HG03565 (cell line): ENCODE measurements at regions not wholly inside any gene's neighbourhood (a gene's known extent, or its start where the extent isn't known, plus 50 kb on each side); places are given as distances from the start of the nearest gene placed in this dataset.

Experiments
- ATAC-seq: cut with Tn5 transposase; IDR thresholded peaks from one replicate; pipeline ENCODE4 v1.9.1; 2021; ENCODE audit warnings: mild to moderate bottlenecking, moderate library complexity; ENCODE audit not compliant: unreplicated experiment

DNA sequence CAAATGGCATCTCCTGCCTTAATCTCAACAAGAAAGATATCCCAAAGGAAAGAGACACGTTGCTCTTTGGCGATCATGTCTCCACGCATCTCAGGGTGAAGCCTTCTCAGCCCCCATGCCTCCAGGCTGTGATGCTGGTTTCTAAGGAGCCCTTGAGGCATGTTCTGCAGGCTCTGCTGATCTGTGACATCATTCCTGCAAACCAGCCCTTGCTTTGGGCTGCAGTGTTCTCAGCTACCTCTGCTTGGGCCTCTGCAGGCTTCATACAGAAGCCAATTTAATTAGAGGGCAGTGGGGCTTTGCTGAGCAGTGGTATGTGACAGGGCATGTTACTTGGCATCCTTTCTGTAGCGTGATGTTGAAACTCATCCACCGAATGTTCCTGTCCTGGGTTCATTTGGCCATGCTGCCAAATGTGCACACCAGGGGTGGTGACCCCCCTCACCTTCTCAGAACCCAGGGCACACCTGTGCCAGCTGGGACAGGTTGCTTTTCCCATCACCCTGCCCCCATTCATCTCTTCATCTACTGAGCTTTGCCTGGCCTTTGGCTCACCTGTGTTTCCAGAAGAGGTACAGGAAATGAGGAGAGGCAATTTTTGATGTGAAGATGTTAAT is 230.9 kb downstream of the TEX29 start:
- ATAC-seq: no peak

GRCh38 chr13:111552891-111553655 is 232.6 kb downstream of the TEX29 start:
- no peak for ATAC-seq

GRCh38 chr13:111554539-111555267 is 234.3 kb downstream of the TEX29 start:
- ATAC-seq: no peak

GRCh38 chr13:111555268-111555808 is 234.9 kb downstream of the TEX29 start:
- no peak for ATAC-seq

DNA sequence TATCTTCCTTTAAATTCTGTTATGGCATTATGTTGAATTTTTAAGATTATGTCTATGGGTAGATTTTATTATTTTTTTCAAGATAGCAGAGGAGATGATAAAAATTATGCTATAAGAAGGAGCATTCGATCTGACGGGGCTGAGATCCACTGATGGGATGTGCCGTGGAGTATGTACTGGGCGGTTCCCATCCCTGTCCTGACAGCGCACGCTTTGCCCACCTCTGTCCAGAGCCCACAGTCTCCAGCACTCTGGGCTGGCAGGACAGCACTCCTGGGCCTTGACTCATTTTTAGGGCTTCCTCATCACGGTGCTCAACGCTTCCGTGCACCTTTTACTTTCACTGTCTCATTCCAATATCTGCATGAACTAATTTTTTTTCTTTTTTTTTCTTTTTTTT is 235.5 kb downstream of the TEX29 start:
- no peak for ATAC-seq

DNA sequence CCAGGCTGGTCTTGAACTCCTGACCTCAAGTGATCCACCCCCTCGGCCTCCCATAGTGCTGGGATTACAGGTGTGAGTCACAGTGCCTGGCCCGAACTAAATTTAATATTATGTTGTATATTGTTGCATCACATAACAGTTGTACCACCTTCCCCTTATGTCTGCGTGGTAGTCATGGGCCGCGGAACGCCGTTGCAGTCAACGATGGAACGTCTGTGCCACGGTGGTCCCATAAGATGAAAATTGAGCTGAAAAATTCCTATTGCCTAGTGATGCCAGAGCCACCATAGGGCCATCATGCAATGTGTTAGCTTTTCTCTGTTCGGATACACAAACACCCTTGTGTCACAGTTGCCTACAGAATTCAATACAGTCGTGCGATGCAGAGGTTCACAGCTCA is 236.1 kb downstream of the TEX29 start:
- no peak for ATAC-seq

DNA sequence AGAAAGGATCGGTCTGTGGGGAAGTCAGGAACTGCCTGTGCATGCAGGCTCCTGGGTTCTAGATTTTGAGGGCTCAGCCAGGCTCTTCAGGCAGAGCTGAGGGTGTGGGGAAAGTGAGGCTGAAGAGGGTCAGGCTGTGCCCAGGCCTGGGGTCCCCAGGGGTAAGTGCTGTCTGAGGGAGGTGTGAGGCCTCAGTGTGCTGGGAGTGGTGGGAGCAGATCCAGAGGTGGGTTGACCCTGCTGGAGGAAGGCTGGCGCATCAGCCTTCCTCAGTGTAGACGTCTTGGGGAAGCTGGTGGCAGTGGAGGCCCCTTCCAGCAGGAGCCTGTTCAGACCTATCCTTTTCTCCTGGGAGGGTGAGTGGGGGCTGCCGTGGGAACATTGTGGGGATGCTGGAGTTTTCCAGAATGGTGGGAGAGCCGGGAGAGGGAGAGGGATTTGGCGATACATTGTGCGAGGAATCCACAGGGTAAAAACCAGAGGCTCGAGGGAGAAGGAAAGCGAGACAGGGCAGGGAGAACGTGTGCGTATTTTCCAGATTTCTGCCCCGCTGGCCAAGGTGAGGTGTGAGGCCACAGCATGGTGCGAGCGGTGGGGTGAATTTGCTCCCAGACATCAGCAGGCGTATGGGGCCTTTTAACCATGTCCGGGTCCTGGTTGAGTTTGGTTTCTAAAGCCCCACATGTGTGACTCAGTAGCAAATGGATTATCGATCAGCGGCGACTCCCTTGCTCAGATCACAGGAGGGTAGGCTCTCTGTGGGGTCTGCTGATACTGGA is 237.7 kb downstream of the TEX29 start:
- ATAC-seq: no peak

GRCh38 chr13:111558700-111559088 is 238.3 kb downstream of the TEX29 start:
- ATAC-seq: no peak

DNA sequence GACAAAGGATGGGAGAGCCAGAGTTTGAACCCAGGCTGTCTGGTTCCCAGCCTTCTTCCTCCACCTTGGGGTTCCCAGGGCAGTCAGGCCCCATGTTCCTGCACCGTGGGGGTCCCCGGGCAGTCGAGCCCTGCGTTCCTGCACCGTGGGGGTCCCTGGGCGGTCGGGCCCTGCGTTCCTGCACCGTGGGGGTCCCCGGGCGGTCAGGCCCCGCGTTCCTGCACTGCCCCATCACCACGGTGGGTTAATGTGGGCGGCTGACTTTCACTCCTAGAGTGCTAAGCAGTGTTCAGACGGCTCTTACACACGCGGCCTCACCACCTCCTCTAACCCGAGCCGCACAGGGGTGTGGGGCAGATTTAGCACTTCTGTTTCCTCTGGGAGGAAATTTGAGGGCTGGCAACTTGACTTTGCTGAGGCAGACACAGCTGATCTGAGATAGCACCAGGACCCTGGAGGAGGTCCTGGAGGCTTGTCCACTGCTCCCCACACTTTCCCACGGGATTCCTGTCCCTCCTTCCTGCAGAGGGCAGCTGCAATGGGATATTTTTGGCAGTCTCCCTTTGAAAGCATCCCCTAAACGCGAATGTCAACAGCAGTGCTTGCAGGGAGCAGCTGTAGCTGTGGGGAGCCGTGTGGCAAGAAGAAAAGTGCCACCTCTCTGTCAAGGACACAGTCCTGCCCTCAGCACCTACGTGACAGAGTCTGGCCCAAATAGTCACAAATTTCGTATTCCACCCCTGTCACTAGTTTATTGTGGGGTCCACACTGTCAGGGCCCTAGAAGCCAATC is 239.4 kb downstream of the TEX29 start:
- no peak for ATAC-seq

GRCh38 chr13:111561091-111561781 is 240.8 kb downstream of the TEX29 start:
- no peak for ATAC-seq

DNA sequence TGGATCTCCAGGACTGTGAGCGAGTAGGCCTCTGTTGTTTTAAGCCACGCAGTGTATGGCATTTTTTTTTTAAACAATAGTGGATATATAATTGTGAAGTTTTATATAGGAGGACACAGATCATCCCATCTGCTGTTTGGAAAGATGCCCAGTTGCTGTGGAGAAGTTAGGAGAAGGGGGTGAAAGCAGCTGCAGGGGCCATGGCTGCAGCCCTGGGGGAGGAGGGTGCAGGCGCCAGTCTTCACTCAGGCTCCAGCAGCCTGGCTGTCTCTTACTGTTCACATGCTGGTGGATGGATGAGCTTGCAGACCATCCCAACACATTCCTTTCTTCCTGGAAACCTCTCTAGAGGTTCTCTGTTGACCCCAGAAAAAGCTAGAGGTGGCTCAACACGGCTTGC is 242.3 kb downstream of the TEX29 start:
- ATAC-seq: no peak

GRCh38 chr13:111564606-111565005 is 244.2 kb downstream of the TEX29 start:
- no peak for ATAC-seq

DNA sequence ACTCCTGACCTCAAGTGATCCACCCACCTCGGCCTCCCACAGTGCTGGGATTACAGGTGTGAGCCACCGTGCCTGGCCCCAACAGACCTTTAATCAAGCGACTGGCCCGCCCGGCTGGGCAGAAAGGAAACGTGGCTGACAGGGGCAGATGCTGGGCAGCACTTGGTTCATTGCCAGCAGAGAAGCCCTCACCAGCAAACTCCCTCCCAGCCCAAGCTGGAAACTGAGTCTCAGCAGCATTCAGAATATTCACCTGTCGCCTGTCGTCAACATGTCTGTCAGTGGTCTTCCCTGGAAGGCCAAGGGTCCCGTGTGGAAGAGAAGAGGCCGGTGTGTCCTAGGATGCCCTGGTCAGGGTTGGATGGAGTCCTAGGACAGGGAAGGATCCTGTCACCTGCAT is 245.0 kb downstream of the TEX29 start:
- no peak for ATAC-seq

GRCh38 chr13:111566567-111566966 is 246.1 kb downstream of the TEX29 start:
- ATAC-seq: no peak

GRCh38 chr13:111567637-111568036 is 247.2 kb downstream of the TEX29 start:
- no peak for ATAC-seq

DNA sequence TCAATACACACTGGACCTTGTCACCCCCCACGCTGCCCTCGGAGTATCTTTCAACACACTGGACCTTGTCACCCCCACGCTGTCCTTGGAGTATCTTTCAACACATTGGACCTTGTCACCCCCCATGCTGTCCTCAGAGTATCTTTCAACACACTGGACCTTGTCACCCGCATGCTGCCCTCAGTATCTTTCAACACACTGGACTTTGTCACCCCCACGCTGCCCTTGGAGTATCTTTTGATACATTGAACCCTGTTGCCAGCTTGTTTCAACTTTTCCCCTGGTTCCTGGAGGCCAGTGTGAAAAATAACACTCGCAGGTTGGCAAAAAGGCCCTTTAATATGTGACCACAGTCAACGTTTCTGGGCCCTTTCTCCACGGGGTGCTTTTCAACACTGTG is 247.8 kb downstream of the TEX29 start:
- no peak for ATAC-seq

DNA sequence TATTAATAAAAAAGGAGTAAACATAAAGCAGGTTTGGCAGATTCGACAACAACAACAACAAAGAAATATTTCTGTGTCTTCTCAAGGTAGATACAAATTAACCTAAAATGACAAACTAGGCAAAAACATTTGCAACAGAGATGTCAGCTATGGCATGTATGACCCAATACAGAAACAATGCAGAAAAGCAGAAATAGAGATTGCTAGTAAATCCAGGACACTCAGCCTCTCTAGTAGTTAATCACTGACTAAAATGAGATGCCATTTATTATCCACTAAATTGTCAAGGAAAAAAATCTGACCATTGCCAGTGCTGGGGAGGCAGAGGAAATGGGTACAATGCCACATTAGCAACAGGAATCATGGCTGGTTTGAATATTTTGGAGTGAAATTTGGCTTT is 250.5 kb downstream of the TEX29 start:
- no peak for ATAC-seq

DNA sequence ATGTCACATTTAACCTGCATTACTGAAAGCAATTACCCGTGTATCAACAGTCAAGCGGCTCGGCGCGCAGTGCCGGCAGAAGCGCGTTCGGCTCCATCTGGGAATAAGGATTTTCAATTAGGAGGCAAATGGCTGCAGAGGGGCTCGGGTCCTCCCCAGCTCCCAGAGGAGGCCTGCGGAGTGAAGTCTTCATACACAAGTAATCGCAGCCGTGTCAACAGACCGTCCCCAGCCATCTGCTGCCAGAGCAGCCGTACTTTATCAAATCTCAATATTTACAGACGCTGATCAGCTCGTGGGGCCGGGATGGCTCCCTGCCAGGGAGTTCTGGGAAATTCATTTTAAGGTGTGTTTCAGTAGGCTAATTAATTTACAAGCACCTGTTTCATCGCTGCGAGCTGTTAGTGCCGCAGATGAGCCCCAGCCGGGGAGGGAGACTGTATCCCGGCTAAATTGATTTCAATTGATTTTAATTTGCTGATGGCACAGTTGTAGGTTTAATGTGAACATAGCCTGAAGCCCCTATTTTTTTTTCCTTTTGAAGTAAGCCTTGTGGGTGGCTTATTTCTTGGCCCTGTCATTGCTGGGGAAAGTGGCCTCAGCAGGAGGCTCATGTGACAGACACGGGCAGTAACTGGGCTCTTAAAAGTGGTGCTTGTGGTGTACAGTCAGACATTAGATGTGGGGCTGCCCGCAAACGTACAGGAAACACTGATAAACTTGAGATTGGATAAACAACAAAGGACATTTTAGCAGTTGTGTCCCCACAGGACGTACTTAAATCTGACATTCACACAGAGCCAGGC is 252.7 kb downstream of the TEX29 start:
- no peak for ATAC-seq

GRCh38 chr13:111573801-111574200 is 253.4 kb downstream of the TEX29 start:
- ATAC-seq: no peak
